B cell (primary cell): ENCODE measurements at regions not wholly inside any gene's neighbourhood (a gene's known extent, or its start where the extent isn't known, plus 50 kb on each side); places are given as distances from the start of the nearest gene placed in this dataset.

Source experiments
- ATAC-seq: fragments of 200-7000 bp; cut with Tn5 transposase; one replicate; pipeline ENCODE4 v1.10.0; 2021; ENCODE audit warnings: low read depth, mild to moderate bottlenecking, moderate number of reproducible peaks, moderate library complexity
- CTCF ChIA-PET: fragments of 350-600 bp; sonication (Branson Sonifier 250); formaldehyde crosslinking; loops from one replicate; lab custom pipeline; 2021; ENCODE audit warnings: antibody characterized with exemption, inconsistent platforms; lab: Charles Lee
- POLR2A ChIA-PET: fragments of 350-600 bp; sonication (Branson Sonifier 250); formaldehyde crosslinking; loops from one replicate; lab custom pipeline; 2021; ENCODE audit warnings: antibody characterized with exemption; lab: Charles Lee
- DNase-seq: peaks from one replicate; pipeline ENCODE4 v3.0.0; 2013
- H2AFZ ChIP-seq: 2 replicates; pipeline ENCODE4 v1.6.1; 2012; ENCODE audit warnings: mild to moderate bottlenecking, low read depth, low read length; ENCODE audit not compliant: insufficient read depth, poor library complexity, severe bottlenecking
- H3K27ac ChIP-seq, 2 donors: 1 replicate in 1 of 2; 2 replicates in 1 of 2; pipeline ENCODE4 v1.5.1; 2012 to 2013; ENCODE audit warnings: low read length in 2 of 2, mild to moderate bottlenecking in 2 of 2, moderate library complexity in 1 of 2
- H3K27me3 ChIP-seq, 4 experiments: fragments of 200-600 bp in 1 of 4; sonication (generic) in 1 of 4; replicated peaks in 1 of 4; 1 replicate in 2 of 4; 2 replicates in 2 of 4; pipeline versions ENCODE4 v1.6.1 to v1.7.0; 2013 to 2016; ENCODE audit warnings: low read length in 3 of 4, mild to moderate bottlenecking in 2 of 4, mixed read lengths in 1 of 4, moderate library complexity in 1 of 4; ENCODE audit not compliant: insufficient read depth in 4 of 4, control insufficient read depth in 3 of 4; ENCODE audit errors: control extremely low read depth in 1 of 4
- H3K36me3 ChIP-seq, 2 experiments: replicated peaks in 1 of 2; 1 replicate in 1 of 2; 2 replicates in 1 of 2; pipeline versions ENCODE4 v1.6.1 to v1.7.1; 2013; ENCODE audit warnings: low read length in 1 of 2; ENCODE audit not compliant: insufficient read depth in 2 of 2, control insufficient read depth in 1 of 2; ENCODE audit errors: control extremely low read depth in 1 of 2, extremely low read depth in 1 of 2
- H3K4me1 ChIP-seq, 2 donors: fragments of 200-600 bp in 1 of 2; sonication (generic) in 1 of 2; 1 replicate in 1 of 2; 2 replicates in 1 of 2; pipeline versions ENCODE4 v1.5.1 to v1.6.1; 2013 to 2017; ENCODE audit warnings: low read length in 2 of 2; ENCODE audit not compliant: control insufficient read depth in 2 of 2, insufficient read depth in 2 of 2
- H3K4me2 ChIP-seq: replicated peaks from 2 replicates; pipeline ENCODE3; 2012; ENCODE audit warnings: mild to moderate bottlenecking, low read depth, low read length; ENCODE audit not compliant: poor library complexity, severe bottlenecking
- H3K4me3 ChIP-seq, 5 experiments: fragments of 200-600 bp in 1 of 5; sonication (generic) in 1 of 5; 1 replicate in 3 of 5; 2 replicates in 2 of 5; pipeline versions ENCODE4 v1.5.1 to v1.7.0; 2011 to 2016; ENCODE audit warnings: low read length in 4 of 5, mild to moderate bottlenecking in 4 of 5, low read depth in 2 of 5, control low read depth in 1 of 5, moderate library complexity in 1 of 5; ENCODE audit not compliant: insufficient read depth in 1 of 5; ENCODE audit errors: control extremely low read depth in 1 of 5, extremely low read depth in 1 of 5
- H3K79me2 ChIP-seq: fragments of 200-600 bp; sonication (generic); one replicate; pipeline ENCODE4 v1.6.0; 2016; ENCODE audit warnings: low read length; ENCODE audit not compliant: control insufficient read depth, insufficient read depth
- H3K9ac ChIP-seq: fragments of 200-600 bp; sonication (generic); 2 replicates; pipeline ENCODE4 v1.6.1; 2017; ENCODE audit warnings: mild to moderate bottlenecking, low read length, moderate library complexity
- H3K9me3 ChIP-seq, 3 donors: one replicate each; pipeline versions ENCODE4 v1.6.1 to v1.7.1; 2013; ENCODE audit warnings: low read length in 2 of 3; ENCODE audit not compliant: control insufficient read depth in 2 of 3, insufficient read depth in 1 of 3; ENCODE audit errors: control extremely low read depth in 1 of 3
- H4K20me1 ChIP-seq: 2 replicates; pipeline ENCODE4 v1.6.0; 2012; ENCODE audit warnings: mild to moderate bottlenecking, low read length; ENCODE audit not compliant: insufficient read depth, control insufficient read depth, poor library complexity, severe bottlenecking
- H3K27ac Mint-ChIP-seq: one replicate; pipeline ENCODE4 v1.8.0; 2021; ENCODE audit warnings: mixed read lengths
- H3K27me3 Mint-ChIP-seq: one replicate; pipeline ENCODE4 v1.8.0; 2021; ENCODE audit warnings: mixed read lengths
- H3K4me1 Mint-ChIP-seq: one replicate; pipeline ENCODE4 v1.8.0; 2021; ENCODE audit warnings: mixed read lengths
- H3K4me3 Mint-ChIP-seq: one replicate; pipeline ENCODE4 v1.8.0; 2021; ENCODE audit warnings: mixed read lengths
- H3K9me3 Mint-ChIP-seq: one replicate; pipeline ENCODE4 v1.8.0; 2022; ENCODE audit warnings: mixed read lengths; ENCODE audit not compliant: insufficient read depth
- CTCF ChIP-seq: fragments of 200-600 bp; IDR thresholded peaks from one replicate; pipeline ENCODE4 v1.8.0; 2022; ENCODE audit warnings: antibody characterized with exemption, mild to moderate bottlenecking
- EZH2 ChIP-seq: IDR thresholded peaks from 2 replicates; pipeline ENCODE4 v1.6.1; 2012; ENCODE audit warnings: borderline replicate concordance, low read depth, mild to moderate bottlenecking, moderate library complexity, low read length; ENCODE audit not compliant: insufficient read depth, poor library complexity, severe bottlenecking
- WGBS: methylation state at CpG from one replicate; pipeline ENCODE4 v1.1.5; 2013; ENCODE audit warnings: missing lambda C conversion rate; ENCODE audit not compliant: insufficient coverage; 5-methylcytosine and 5-hydroxymethylcytosine counted together
- intact Hi-C: fragments of 100-400 bp; cut with micrococcal nuclease; formaldehyde crosslinking; loops from one replicate; pipeline ENCODE4 v1.10.0; 2022

GRCh38 chr10:31635415-31636065 is 293.1 kb downstream of the ARHGAP12 start:
- no peak overlapping the region for H3K4me2 ChIP-seq
- no peak for ATAC-seq
- TF ChIP-seq EZH2 = no peak
- no peak for TF ChIP-seq CTCF
- H4K20me1 ChIP-seq = no peaks in the 10 kb centered on the region
- H2AFZ ChIP-seq = no peak overlapping the region
- no peak for DNase-seq
- no peaks in the 10 kb centered on the region for H3K27me3 ChIP-seq
- WGBS = no CpG with 5 or more reads among the region's 2 CpGs
- intact Hi-C loops = no loop called here
- no peaks in the 10 kb centered on the region for H3K36me3 ChIP-seq
- H3K9me3 ChIP-seq = no peaks in the 10 kb centered on the region
- H3K9me3 Mint-ChIP-seq = peaks cover 6% of the 10 kb centered on the region
- H3K4me3 Mint-ChIP-seq = no peak overlapping the region
- CTCF ChIA-PET = no interaction called here
- H3K4me3 ChIP-seq = no peak overlapping the region
- peaks cover 6% of the 10 kb centered on the region for H3K27me3 Mint-ChIP-seq
- H3K79me2 ChIP-seq = no peaks in the 10 kb centered on the region
- no peaks in the 10 kb centered on the region for H3K4me1 Mint-ChIP-seq
- H3K27ac Mint-ChIP-seq = no peak overlapping the region
- no peaks in the 10 kb centered on the region for H3K4me1 ChIP-seq
- no peak overlapping the region for H3K27ac ChIP-seq
- POLR2A ChIA-PET = no interaction called here
- H3K9ac ChIP-seq = no peak overlapping the region

- CTCF ChIA-PET = no interaction called here
- no peaks in the 10 kb centered on the region for H3K27me3 ChIP-seq
- DNase-seq = no peak
- H3K36me3 ChIP-seq = no peaks in the 10 kb centered on the region
- Mint-ChIP-seq H3K4me1 (no peaks in the 10 kb centered on the region), H3K27me3 (peaks cover 10% of the 10 kb centered on the region), H3K9me3 (peaks cover 5% of the 10 kb centered on the region), H3K27ac (no peak overlapping the region), H3K4me3 (no peak overlapping the region)
- no peak for ATAC-seq
- H3K4me1 ChIP-seq = no peaks in the 10 kb centered on the region
- H3K4me2 ChIP-seq = no peak overlapping the region
- POLR2A ChIA-PET = no interaction called here
- 0% methylated on average over 1 of the region's 1 CpG for WGBS
- no peak overlapping the region for H3K27ac ChIP-seq
- no peaks in the 10 kb centered on the region for H3K79me2 ChIP-seq
- no peaks in the 10 kb centered on the region for H3K9me3 ChIP-seq
- TF ChIP-seq CTCF (no peak), EZH2 (no peak)
- no peak overlapping the region for H3K4me3 ChIP-seq
- intact Hi-C loops = no loop called here
- H4K20me1 ChIP-seq = no peaks in the 10 kb centered on the region
- no peak overlapping the region for H2AFZ ChIP-seq
- no peak overlapping the region for H3K9ac ChIP-seq
Measured at GRCh38 chr10:31635009-31635408, 293.6 kb downstream of the ARHGAP12 start.
